ENCODE measurements at regions not wholly inside any gene's neighbourhood (a gene's known extent, or its start where the extent isn't known, plus 50 kb on each side); places are given as distances from the start of the nearest gene placed in this dataset.

GRCh38 chr1:191290441-191290840 is 812.8 kb upstream of the BRINP3 start:
- TF ChIP-seq ZNF232 (CRISPR knock-in tag; IDR thresholded peaks at IDR 0.05; ENCODE audit: borderline replicate concordance): no peak
- no peak for TF ChIP-seq CTCF (CRISPR knock-in tag; IDR thresholded peaks at IDR 0.05)
- TF ChIP-seq MXI1 (IDR thresholded peaks at IDR 0.05; ENCODE audit: borderline replicate concordance, low read depth, low read length): no peak

All from HepG2 (cell line).